ENCODE measurements at regions not wholly inside any gene's neighbourhood (a gene's known extent, or its start where the extent isn't known, plus 50 kb on each side); places are given as distances from the start of the nearest gene placed in this dataset.
A peak's percentile ranks its signal among the peaks of the same experiment; 100 is the strongest.

DNA sequence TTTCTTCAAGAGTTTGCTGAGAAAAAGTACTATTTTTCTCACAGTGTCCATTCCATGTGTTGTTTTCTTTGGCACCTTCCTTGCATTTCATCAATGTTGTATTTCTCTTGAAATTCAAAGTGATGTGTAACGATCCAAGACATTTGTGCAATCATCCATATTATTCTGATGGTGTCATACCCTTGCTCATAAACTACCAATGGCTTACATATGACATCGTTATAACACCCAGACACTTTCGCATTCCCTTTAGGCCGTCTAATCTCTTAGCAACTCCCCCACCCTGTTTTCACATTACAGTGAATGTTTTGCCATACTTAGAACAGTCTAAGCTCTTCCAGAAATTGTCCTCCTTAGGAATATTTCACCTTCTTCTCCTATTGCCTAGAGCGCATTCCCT is 1779.0 kb downstream of the PCDH7 start:
- DNase-seq, result no peak

DNA sequence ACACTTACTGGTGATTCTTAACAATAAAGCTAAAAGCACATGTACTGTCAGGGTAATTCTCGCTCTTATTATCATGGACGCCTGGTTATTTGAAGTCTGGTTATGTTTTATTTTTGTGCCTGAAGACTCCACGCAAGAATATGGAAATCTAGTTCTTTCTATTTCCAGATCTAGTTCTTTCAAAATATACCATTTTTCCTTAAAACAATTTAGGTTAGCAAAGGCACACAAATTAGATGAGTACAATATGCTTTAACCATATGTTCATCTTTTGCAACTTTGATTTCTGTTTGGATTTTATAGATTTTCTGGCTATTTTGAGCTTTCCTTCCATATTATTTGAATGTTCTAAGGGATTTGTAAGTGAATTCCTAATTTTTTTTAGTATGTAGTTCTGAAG is 1783.1 kb downstream of the PCDH7 start:
- DNase-seq, result no peak

DNA sequence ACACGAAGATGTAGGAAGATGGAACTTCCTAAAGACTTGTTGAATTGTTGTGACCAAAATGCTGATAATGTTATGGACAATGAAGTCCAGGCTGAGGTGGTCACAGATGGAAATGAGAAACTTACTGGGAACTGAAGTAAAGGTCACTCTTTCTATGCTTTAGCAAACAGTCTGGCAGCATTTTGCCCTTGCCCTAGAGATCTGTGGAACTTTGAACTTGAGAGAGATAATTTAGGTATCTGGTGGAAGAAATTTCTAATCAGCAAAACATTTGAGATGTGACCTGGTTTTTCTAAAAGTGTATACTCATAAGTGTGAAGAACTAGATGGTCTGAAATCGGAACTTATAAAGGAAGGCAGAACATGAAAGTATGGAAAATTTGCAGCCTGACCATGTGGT is 1785.9 kb downstream of the PCDH7 start:
- no peak for DNase-seq

DNA sequence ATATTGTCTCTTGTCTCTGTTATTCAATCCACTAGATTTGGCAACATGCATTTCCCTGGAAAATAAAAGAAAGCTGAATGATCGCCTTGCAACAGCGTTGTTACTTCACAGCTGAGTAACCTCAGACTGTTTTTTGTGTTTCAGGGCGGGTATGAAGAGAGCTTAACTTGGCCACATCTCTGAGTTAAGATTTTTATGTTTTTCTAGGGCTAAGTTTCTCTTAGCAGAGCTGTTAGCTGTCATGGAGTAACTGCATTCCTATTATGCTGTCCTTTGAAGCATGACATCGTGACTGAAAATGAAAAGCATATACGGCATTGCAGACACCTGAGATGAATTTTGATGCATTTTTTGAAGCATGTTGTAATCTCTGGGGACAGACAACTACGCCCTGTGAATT is 1798.9 kb downstream of the PCDH7 start:
- DNase-seq, result no peak

DNA sequence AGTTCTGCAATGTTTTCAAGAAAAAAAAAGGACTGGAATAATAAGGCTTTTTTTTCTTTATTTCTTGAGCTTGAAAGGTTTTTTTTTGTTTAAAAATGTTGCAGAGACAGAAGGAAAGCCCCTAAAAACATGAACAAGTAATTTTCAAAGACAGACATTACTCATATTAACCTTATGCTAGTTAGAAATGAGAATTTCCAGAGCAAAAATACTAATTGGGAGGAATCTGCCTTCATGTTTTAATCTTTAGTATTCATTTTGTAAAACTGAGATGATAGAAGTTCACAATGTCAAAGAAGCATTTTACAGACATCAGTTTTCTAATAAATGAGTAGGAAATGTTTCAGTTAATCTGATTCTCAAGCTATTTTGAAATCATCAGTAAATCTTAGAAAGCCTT is 1805.3 kb downstream of the PCDH7 start:
- no peak for DNase-seq

DNA sequence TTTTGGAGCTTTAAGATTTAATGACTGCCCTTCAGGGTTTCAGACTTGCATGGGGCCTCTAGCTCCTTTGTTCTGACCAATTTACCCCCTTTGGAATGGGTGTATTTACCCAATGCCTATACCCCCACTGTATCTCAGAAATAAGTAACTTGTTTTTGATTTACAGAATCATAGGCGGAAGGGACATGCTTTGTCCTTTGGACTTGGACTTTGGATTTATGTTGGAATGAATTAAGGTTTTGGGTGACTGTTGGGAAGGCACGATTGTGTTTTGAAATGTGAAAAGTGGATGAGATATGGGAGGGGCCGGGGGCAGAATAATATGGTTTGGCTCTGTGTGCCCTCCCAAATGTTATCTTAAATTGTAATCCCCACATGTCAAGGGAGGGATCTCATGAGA is 1824.7 kb downstream of the PCDH7 start:
- no peak for DNase-seq

DNA sequence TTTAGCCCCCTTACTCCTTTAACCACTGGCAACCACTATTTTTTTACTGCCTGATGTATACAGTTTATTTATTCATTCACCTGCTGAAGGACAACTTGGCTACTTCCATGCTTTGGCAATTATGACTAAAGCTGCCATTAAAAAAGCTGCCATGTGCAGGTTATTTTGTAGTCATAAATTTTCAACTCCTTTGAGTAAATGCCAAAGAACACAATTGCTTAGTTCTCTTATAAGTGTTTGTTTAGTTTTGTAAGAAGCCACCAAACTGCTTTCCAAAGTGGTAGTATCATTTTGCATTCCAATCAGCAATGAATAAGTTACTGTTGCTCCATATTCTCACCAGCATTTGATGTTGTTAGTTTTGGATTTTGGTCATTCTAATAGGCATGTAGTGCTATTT is 1831.8 kb downstream of the PCDH7 start:
- no peak for DNase-seq

DNA sequence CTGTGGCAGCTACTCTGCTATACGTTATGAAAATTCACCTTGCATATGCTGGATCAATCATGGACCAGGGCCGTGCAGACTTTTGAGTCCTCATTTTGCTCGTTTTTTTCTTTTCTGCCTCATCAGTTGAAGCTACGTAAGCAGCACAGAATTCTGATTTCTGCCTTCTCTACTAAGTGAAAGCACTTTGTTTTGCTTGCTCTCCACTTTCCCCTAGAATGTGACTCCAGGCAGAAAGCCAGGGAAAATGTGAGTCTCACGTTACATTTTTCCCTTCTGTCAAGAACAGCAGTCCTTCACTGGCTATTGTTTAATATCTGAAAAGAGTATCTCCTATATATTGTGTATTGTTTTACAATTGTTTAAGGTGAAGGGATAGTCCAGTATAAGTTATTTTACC is 1840.1 kb downstream of the PCDH7 start:
- no peak for DNase-seq

DNA sequence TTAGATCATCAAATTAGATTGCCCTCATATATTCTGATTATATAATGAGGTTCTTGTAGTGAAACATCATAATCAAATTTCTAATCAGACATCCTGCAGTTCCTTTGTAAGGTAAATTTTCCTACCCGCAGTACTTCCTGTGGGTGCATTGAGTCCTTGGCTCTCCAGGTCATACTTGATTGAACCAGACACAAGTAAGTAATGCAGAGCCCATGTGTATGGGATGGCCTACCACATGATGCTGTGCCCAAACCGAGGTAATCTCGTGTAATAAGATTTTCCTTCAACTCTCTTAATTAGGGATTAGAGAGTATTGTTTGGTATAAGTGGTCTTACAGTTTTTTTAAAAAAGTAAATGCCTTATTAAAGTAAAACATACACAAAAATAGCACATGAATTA is 1841.8 kb downstream of the PCDH7 start:
- no peak for DNase-seq

DNA sequence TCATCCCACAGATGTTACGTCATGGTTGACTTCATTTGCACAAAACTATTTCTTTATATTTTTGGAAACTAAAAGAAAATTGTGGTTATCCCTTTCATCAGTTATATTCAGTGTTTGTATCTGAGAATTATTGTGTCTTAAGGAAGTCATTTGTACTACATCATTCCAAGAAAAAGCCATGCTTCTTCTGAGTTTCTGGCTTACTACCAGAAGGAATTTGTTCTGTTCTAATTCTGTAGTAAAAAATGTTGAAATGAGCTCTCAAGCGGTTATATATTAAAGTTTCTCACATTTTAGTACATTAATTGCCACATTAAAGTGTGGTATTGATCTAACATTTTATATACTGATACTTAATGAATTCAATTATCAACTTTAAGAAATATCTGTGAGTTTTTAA is 1844.5 kb downstream of the PCDH7 start:
- DNase-seq, result no peak

DNA sequence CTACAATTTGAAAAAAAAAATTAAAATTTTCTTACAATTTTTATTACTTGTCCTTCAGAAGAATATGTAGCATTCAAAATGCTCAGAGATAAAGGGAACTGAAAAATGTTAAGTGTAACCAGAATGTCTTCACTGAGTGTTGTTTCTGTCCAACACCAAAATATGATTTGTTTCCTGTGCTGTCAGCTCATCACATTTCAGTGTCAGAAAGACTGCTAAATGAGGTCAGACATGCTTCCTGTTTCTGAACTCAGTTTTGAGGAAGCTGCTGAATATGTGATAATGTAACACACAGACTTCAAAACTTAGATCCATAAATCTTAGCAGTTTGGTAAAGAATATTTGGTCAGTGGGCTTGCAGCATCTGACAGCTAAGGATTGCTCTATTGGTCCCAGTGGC is 1849.7 kb downstream of the PCDH7 start:
- peak; percentile 61 to 91 (median 86) for DNase-seq

DNA sequence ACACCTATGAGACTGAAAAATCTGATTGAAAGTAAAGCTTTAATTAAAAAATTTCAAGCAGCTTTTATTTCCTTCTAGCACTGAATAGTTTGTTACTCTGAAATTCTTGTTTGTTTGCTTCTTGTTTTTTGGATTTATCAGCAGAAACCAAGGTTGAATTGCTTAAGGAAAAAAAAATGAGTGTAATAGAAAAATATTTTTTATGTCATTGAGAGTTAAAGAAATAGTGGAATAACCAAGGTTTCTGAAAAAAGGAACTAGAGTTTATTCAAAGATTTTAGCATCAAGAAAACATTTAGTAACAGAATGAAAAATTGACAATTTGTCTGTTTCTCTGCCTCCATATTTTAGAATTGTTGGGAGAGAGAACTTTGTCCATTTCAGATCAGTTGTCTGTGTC is 1852.2 kb downstream of the PCDH7 start:
- peak in 2 of 3 donors; percentile 59 to 63 for DNase-seq

DNA sequence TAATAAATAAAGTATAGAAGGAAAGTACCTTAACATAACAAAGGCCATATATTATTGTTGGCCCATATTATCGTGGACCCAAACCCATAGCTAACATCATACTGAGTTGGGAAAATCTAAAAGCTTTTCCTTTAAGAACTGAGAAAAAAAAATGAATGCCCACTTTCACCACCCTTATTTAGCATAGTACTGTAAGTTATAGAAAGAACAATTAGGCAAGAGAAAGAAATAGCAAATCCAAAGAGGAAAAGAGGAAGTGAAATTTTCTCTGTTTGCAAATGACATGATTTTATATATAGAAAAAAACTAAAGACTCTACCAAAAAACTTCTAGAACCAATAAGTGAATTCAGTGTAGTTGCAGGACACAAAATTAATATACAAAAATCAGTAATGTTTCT is 1854.6 kb downstream of the PCDH7 start:
- peak in 2 of 3 donors; percentile 51 to 67 for DNase-seq

DNA sequence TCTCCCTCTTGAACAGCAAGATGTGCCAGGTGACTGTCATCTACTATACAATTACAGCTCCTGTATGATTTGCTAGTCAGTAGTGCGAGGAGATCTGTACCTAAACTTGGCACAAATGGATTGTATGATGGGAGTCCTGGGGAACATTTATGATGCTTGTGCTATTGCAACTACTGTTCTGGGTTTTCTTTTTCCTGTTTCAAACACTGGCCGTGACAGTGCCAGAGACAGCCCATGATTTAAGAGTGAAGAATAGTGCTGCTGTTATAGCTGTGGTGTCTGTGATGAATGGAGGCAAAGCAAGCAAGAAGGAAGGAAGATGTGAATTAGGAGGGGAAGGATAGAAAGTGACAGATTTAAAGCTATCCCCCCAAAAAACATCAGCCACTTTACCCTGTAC is 1868.9 kb downstream of the PCDH7 start:
- DNase-seq, result no peak

DNA sequence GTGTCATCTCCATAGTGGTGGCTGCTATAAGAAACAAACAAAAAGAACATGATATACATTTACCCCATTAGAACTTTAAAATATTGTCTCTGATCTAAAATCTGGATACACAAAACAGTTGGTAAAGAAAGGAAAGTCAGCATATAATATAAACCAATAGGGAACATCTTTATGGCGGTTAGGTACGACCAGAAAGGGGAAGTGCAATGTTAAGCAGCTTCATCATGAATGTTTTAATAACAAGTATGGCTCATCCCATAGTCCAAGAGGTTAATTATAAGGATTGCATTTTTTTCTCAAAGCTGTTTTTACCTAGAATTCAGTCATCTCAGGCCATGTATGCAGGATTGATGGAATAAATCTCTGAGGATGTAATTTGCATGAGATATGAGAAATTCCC is 1869.7 kb downstream of the PCDH7 start:
- DNase-seq, result no peak

DNA sequence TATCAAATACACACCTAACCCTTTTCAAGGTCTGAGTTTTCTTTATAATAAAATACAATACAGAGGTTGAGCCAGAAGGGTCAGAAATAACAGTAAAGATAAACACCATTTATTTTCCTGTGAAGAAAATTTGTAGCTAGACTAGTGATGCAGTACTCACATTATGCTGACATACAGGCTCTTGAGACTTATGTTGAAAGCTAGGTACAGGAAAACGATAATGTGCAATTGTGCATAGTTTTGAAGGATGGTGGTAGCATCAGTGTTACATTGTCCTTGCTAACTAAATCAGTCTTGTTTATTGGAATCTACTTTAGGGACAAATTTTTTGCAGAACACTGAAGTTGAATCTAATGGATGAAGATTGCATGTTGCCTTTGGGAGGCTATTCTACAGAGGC is 1877.2 kb downstream of the PCDH7 start:
- DNase-seq, result no peak

DNA sequence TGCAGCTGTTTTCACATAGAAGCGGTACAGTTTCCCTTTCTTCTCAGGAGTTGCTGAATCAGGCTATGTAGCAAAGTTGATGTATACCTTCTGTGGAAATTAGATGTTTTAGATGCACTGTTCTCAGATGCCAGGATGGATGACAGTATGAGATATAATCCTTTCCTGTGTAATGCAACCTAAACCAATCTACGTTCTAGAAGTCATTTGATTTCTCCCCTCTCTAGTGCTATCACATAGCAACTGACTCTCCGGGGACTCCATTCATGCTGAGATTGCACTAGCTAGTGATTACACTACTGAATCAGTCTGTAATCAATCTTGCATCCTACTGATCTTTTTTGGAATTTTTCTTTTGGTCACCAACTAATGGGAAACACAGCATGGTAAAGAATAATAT is 1881.7 kb downstream of the PCDH7 start:
- DNase-seq, result no peak

DNA sequence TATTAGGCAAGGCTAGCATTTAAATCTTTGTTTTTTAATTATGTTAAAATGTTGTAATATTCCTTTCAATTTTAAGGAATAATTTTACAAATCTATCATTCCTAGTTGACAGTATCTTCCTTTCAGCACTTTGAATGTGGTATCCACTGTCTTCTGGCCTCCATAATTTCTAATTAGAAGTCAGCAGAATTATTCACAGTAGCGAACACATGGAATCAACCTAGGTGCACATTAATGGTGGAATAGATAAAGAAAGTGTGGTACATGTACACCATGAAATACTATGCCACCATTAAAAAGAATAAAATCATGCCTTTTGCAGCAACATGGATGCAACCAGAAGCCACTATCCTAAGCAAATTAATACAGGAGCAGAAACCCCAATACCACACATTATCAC is 1887.8 kb downstream of the PCDH7 start:
- DNase-seq, result no peak

DNA sequence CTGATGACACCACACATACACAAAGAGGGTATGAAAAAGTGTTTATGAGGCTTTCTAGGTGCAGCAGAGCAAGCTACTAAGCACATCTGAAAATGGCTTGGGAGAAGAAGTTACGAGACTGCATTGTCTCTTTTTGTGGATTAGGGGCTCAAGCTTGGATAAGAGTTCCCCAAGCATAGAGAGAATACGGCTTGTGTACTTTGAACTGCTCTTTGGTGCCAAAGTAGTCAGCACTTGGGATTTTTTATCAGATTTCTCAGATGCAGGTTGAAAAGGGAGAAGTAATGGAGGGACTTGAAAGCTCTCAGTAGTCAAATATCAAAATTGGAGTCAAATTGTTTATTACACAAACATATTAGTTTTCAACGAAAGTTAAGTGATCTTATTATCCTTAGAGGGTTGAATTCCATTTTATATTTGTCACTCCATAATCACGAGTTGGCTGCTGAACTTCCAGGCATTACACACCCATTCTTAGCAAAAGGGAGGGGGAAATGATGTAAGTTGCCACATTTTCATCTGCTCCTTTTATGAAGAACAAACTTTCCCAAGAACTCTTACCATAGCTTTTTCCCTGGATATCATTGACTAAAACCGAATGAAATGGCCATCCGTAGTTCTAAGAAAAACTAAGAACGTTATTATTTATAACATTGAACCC is 1904.9 kb downstream of the PCDH7 start:
- DNase-seq, result no peak

DNA sequence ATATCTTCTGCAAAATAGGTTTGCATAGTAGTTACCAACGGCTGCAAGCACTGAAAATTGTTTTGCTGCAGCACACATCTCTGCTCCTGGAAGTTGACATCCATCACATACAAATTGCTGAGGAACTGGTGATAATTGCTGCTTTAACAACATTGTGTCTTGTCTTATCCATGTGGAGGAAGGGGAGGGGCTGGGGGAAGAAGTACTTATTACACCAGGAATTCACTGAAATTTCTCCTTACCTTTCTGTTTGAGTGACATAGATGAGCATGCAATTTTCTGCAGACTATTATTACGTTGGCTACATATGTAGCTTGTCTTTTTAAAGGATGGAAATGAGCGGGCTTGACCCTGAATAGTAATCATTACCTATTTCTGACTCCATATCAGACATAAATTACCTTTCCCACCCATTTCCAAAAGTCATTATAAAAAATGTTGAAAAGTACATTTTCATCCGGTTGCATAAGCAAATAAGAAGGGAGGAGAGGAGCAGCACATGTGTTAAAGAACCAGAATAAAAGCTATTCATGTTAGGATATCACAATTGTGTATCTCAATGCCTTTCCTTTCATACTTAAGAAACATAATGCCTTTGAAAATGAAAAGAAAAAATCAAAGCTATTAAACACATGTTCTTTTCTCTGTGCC is 1905.6 kb downstream of the PCDH7 start:
- DNase-seq, result no peak

DNA sequence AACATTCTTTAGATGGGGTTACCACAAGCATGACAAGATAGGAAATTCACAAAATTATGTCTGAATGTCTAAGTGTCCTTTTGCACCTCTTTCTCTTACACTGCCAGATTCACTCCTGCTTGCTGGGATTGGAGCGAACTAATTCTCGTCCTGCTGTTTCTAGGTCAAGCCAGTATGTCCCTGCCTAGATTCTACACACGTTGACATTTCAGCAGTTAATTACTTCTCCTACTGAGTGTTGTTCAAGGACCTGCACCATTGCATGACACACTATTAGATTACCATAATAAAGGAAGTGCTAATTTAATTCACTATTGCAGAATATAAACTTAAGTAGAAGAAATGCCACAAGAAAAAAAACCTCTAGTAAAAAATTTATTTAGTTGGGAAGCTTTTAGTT is 1911.7 kb downstream of the PCDH7 start:
- no peak for DNase-seq

DNA sequence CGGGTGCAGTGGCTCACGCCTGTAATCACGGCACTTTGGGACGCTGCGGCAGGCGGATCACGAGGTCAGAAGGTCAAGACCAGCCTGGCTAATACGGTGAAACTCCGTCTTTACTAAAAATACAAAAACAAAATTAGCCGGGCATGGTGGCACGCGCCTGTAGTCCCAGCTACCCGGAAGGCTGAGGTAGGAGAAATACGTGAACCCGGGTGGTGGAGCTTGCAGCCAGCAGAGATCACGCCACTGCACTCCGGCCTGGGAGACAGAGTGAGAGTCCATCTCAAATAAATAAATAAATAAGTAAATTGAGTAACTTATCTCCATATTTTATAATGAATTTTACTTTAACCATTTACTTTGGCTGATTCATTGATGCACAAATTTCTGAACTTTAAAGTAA is 1913.3 kb downstream of the PCDH7 start:
- DNase-seq, result no peak

DNA sequence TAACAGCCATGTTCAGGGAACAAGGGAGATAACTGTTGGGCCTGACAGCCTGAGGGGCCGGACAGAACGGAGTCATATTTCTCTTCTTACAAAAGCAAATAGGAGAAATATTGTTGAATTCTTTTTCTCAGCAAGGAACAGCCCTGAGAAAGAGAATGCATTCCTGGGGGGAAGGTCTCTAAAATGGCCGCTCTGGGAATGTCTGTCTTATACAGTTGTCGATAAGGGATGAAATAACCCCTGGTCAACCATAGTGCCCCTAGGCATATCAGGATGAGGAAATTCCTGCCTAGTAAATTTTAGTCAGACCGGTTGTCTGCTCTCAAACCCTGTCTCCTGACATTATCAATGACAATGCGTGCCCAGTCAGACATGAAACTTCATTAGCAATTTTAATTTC is 1925.5 kb downstream of the PCDH7 start:
- no peak for DNase-seq

DNA sequence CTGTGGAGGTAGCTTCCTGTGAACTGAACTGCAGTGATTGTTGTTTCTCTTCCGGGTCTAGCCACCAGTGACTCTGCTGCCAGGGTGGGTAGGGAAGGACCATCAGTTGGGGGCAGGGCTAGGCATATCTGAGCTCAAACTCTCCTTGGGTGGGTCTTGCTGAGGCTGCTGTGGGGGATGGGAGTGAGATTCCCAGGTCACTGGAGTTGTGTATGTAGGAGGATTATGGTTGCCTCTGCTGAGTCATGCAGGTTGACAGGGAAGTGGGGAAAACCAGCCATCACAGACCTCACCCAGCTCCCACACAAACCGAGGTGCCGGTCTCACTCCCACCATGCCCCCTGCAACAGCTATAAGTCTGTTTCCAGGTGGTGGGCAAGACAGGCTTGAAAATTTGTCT is 1937.8 kb downstream of the PCDH7 start:
- no peak for DNase-seq

DNA sequence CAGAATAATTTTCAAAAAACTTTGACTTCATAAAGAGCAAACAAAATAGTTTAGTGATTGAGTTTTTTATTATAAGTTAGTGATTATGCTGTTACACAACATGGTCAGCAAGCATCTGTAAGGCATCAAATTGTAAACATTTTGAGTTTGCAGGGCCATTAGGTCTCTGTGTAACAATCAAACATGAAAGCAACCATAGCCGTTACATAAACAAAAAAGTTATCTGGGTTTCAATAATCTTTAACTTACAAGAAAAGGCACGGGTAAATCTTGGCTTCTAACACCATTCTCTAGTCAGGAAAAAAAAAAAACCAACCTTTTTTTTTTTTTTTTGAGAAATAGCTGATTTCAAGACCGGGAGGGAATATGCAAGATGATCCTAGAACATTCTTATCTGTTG is 1941.1 kb downstream of the PCDH7 start:
- DNase-seq, result no peak

Measured in suppressor macrophage treated with lipopolysaccharide for 1 hour (primary cell).